GM18907 (cell line): ENCODE measurements at regions not wholly inside any gene's neighbourhood (a gene's known extent, or its start where the extent isn't known, plus 50 kb on each side); places are given as distances from the start of the nearest gene placed in this dataset.
"Not testable (repeated sequence)": the region's sequence is repeated elsewhere in the genome, so short reads cannot be mapped to it uniquely, and the experiment has no call there.

Source experiments
- ATAC-seq: cut with Tn5 transposase; IDR thresholded peaks from one replicate; pipeline ENCODE4 v1.9.1; 2021; ENCODE audit warnings: mild to moderate bottlenecking, moderate library complexity; ENCODE audit not compliant: unreplicated experiment

DNA sequence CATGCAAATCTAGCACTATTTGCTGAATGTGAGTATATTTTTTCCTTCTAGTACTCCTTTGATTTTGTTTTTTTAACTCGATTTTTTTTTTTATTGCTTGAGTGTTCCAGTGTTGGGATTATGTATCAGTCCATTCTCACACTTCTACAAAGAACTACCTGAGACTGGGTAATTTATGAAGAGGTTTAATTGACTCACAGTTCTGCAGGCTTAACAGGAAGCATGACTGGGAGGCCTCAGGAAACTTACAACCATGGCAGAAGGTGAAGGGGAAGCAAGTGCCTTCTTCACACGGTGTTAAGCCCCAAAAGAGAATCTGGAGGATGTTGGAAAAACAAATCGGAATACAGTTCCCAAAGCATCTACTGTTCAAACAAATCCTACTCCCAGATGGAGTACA, 69.1 kb downstream of the ZNF518B start:
- ATAC-seq = not testable (repeated sequence)

GRCh38 chr4:10385994-10386394, 71.2 kb downstream of the ZNF518B start:
- no peak for ATAC-seq

DNA sequence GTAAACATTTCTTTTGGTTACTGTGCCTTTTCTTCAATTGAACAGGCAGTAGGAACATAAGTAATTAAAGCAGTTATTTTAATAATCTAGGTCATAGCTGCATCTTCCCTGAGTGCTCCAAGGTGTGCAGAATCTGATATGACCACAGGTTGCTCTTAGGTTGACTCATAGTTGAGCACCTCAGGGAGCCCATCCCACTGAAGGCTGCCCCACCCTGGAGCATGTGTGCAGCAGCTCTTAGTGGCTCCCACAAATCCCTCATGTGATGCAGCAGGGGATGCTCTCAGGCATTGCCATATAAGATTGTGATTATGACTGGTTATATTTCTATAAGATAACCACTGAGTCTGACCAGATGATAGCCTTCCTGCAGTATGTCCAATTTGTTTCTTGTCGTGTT, 72.3 kb downstream of the ZNF518B start:
- no peak for ATAC-seq

- no peak for ATAC-seq
These were observed 73.8 kb downstream of the ZNF518B start for GRCh38 chr4:10383417-10383816.

DNA sequence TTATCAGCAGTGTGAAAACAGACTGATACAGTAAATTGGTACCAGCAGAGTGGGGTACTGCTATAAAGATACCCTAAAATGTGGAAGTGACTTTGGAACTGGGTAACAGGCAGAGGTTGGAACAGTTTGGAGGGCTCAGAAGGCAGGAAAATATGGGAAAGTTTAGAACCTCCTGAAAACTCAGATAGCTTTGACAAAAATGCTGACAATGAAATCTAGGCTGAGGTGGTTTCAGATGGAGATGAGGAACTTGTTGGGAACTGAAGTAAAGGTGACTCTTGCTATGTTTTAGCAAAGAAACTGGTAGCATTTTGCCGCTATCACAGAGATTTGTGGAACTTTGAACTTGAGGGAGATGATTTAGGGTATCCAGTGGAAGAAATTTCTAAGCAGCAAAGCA, 75.1 kb downstream of the ZNF518B start:
- ATAC-seq = not testable (repeated sequence)

- no peak for ATAC-seq
These were observed 76.1 kb downstream of the ZNF518B start for GRCh38 chr4:10381146-10381545.

DNA sequence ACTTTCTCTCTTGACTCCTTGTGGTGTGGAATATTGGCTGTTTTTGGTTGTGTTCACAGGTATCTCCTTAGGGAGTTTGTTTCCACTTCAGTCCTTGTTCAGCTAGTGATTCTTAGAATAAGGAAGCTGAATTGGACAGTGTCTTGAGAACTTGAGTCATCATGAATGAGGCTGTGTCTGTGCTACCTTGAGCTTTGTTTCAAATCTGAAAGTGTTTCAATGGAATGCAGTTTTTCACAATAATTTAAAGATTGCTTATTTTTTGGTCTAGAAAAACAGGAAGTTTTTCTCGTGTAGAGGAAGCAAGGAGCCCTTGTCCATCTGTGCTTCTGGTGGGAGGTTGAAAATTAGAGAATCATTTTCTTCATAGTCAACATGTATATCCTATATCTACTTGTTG, 76.5 kb downstream of the ZNF518B start:
- ATAC-seq = no peak

GRCh38 chr4:10371869-10372471, 85.3 kb downstream of the ZNF518B start:
- no peak for ATAC-seq

GRCh38 chr4:10371121-10371520, 86.1 kb downstream of the ZNF518B start:
- ATAC-seq = no peak

DNA sequence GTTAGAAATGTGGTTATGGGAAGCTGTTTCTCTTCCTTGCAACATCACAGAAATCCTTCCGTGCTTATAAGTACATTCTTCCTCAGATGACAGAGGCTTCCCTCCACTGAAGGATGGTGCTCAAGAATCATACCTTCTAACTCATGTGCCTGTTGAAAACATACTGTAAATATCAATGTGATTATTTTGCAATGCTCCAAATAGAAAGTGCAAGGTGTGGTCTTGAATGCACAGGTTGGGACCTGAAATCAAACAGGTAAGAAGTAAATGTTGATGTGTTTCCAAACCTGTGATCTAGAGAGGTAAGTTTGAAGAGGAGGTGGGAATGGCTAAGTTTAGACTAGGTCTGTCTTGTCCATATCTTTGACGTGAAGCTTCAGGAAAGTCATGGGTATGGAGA, 87.7 kb downstream of the ZNF518B start:
- no peak for ATAC-seq

DNA sequence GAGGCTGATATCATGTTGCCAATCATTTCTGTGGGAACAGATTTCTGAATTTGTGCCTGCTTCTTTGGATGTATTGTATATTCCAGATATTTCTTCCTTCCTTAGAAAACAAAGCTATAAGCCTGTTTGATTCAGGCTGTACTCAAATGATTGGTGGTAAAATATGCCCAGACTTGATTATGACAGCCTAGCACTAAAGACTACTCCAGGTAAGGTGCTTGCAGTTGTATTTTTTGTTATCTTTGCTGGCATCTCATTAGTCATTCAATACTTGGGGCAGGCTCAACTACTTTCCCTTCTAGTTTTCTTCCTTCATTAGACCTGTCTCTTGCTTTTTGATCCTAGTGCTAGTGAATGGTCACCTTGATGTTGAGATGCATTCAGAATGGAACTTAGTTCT, 90.6 kb downstream of the ZNF518B start:
- ATAC-seq = no peak

- no peak for ATAC-seq
These were observed 93.0 kb downstream of the ZNF518B start for GRCh38 chr4:10364194-10364593.

DNA sequence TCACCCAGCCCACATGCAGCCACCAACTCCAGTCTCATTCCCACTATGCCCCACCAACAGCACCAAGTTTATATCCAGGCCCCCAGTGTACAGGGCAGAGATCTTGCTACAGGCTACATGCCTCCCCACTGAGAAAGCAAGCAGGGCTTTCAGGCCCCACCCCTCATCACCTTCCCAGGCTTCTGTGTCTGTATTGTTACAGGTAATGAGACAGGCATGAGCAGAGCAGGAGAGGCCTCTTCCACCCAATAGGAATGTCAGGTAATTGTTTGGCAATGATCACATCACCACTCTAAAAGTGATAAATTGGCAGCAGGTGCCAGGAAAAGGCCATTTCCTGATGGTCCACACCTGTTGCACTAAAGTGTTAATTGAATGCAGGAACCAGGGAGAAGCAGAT, 102.5 kb downstream of the ZNF518B start:
- no peak for ATAC-seq

GRCh38 chr4:10354225-10354624, 103.0 kb downstream of the ZNF518B start:
- no peak for ATAC-seq

GRCh38 chr4:10353110-10353509, 104.1 kb downstream of the ZNF518B start:
- ATAC-seq = no peak

- ATAC-seq = no peak
These were observed 109.0 kb downstream of the ZNF518B start for GRCh38 chr4:10348241-10348640.

GRCh38 chr4:10347815-10348214, 109.4 kb downstream of the ZNF518B start:
- no peak for ATAC-seq

GRCh38 chr4:10347281-10347795, 109.9 kb downstream of the ZNF518B start:
- no peak for ATAC-seq

GRCh38 chr4:10346023-10346422, 111.2 kb downstream of the ZNF518B start:
- ATAC-seq = no peak

DNA sequence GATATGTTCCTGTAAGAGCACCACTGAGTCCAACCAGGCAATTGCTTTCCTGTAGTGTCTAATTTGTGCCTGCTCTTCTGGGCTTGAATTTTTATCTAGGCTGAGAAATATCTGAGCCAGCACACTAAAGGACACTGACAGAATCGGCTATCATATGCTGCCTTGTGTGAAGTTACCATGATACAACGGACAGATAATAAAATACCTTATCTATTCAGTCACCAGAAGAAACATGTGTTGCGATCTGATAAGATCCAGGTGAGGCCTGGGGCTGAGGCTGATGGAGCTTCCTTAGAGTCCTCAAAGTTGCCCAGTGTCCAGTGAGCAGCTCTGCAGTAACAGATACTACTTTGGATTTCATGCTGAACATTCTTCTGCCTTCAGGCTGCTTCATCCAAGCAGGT, 111.8 kb downstream of the ZNF518B start:
- no peak for ATAC-seq

GRCh38 chr4:10344824-10345223, 112.4 kb downstream of the ZNF518B start:
- no peak for ATAC-seq

- ATAC-seq = no peak
These were observed 113.6 kb downstream of the ZNF518B start for GRCh38 chr4:10343656-10344055.

GRCh38 chr4:10342866-10343265, 114.4 kb downstream of the ZNF518B start:
- ATAC-seq = no peak
